ENCODE measurements at regions not wholly inside any gene's neighbourhood (a gene's known extent, or its start where the extent isn't known, plus 50 kb on each side); places are given as distances from the start of the nearest gene placed in this dataset.

- WGBS (ENCODE audit: insufficient coverage, low coverage, low lambda C conversion rate, missing lambda C conversion rate) = 87% methylated on average over 3 of the region's 3 CpGs
- Histone ChIP-seq H3K4me1 (peaks cover 0 to 10% (median 5%) of the 10 kb centered on the region in 4 donors), H3K27ac (no peak overlapping the region), H3K36me3 (no peaks in the 10 kb centered on the region), H3K4me3 (no peak overlapping the region), H3K9me3 (no peaks in the 10 kb centered on the region), H3K27me3 (no peaks in the 10 kb centered on the region)
- DNase-seq (no peak), ATAC-seq (no peak)
- intact Hi-C loops (cut with DNase I) = no loop called here
- TF ChIP-seq POLR2A (IDR thresholded peaks at IDR 0.05) = no peak
- TF ChIP-seq, protein P1, sequence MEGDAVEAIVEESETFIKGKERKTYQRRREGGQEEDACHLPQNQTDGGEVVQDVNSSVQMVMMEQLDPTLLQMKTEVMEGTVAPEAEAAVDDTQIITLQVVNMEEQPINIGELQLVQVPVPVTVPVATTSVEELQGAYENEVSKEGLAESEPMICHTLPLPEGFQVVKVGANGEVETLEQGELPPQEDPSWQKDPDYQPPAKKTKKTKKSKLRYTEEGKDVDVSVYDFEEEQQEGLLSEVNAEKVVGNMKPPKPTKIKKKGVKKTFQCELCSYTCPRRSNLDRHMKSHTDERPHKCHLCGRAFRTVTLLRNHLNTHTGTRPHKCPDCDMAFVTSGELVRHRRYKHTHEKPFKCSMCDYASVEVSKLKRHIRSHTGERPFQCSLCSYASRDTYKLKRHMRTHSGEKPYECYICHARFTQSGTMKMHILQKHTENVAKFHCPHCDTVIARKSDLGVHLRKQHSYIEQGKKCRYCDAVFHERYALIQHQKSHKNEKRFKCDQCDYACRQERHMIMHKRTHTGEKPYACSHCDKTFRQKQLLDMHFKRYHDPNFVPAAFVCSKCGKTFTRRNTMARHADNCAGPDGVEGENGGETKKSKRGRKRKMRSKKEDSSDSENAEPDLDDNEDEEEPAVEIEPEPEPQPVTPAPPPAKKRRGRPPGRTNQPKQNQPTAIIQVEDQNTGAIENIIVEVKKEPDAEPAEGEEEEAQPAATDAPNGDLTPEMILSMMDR (IDR thresholded peaks at IDR 0.05) = no peak
Observed at GRCh38 chr5:158152136-158152535, 293.2 kb upstream of the CLINT1 start.

DNA sequence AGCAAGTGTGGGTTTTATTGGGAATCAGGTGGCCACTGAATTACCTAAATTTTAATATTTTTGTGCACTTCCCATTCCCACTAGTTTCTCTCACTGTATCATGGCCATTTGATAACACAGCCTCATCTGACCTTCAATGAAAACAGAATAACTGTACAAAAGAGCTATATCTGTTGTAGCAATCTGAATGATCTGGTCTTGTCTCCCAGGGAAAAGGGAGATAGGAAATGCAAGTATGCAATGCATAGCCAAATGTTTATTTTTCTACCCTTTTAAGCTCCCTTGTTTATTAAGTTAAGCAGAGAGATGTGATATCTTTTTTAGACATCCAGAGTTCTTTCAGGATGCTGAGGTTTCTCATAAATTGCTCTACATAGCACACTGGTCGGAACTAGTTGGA is 288.3 kb upstream of the CLINT1 start:
- Histone ChIP-seq H3K4me1 (no peaks in the 10 kb centered on the region), H3K27ac (no peak overlapping the region), H3K9me3 (no peaks in the 10 kb centered on the region), H3K4me3 (no peak overlapping the region), H3K27me3 (no peaks in the 10 kb centered on the region), H3K36me3 (no peaks in the 10 kb centered on the region)
- ATAC-seq = no peak
- WGBS (ENCODE audit: insufficient coverage, low coverage, low lambda C conversion rate, missing lambda C conversion rate) = 75% methylated on average over 1 of the region's 1 CpG
- DNase-seq = no peak
- TF ChIP-seq, protein P1 (IDR thresholded peaks at IDR 0.05) = no peak
- no peak for TF ChIP-seq POLR2A (IDR thresholded peaks at IDR 0.05)
- intact Hi-C loops (cut with DNase I) = no loop called here

DNA sequence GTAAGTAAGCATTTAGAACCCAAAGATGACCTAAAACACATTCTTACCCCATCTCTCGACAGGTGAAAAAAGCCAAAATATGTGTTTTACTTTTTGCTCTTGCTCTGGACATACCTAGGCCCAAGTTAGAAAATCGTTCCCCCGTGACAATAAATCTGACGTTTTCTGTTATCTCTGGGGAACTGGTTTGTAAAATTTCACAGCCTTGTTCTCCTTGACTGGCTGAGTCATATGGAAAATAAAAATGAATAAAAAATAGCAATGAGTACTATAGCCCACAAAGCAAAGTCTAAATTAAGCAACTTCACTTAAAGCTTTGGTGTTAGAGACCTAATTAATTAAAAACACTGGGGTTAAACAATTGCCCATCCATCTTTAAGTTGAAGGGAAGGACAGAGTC is 286.9 kb upstream of the CLINT1 start:
- Histone ChIP-seq H3K9me3 (no peaks in the 10 kb centered on the region), H3K27me3 (no peaks in the 10 kb centered on the region), H3K4me1 (no peaks in the 10 kb centered on the region), H3K27ac (no peak overlapping the region), H3K36me3 (no peaks in the 10 kb centered on the region), H3K4me3 (no peak overlapping the region)
- DNase-seq (no peak), ATAC-seq (no peak)
- no peak for TF ChIP-seq POLR2A (IDR thresholded peaks at IDR 0.05)
- TF ChIP-seq, protein P1 (IDR thresholded peaks at IDR 0.05) = no peak
- intact Hi-C loops (cut with DNase I) = no loop called here
- WGBS (ENCODE audit: insufficient coverage, low coverage, low lambda C conversion rate, missing lambda C conversion rate) = 72% methylated on average over 4 of the region's 4 CpGs

DNA sequence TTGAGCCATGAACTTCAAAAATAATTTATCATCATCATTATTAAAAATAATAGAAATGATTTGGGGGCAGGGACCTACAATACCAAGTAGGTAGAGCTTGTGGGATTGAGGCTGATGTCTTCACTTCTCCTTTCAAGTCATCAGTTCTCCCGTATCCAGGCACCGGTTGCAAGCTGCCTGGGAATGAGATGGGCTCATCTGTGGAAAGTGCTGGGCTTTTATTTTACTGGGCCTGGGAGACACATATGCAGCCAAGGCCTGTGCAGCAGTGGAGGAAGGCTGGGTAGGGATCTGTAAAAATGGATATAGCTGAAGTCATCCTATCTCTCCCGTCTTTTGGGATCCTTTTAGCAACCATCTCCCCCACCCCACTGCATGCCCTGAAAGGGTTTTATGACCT is 284.1 kb upstream of the CLINT1 start:
- Histone ChIP-seq H3K27ac (no peak overlapping the region), H3K4me1 (no peaks in the 10 kb centered on the region), H3K27me3 (no peaks in the 10 kb centered on the region), H3K36me3 (no peaks in the 10 kb centered on the region), H3K4me3 (no peak overlapping the region), H3K9me3 (no peaks in the 10 kb centered on the region)
- DNase-seq (no peak), ATAC-seq (no peak)
- TF ChIP-seq POLR2A (IDR thresholded peaks at IDR 0.05) = no peak
- TF ChIP-seq, protein P1 (IDR thresholded peaks at IDR 0.05) = no peak
- intact Hi-C loops (cut with DNase I) = no loop called here
- WGBS (ENCODE audit: insufficient coverage, low coverage, low lambda C conversion rate, missing lambda C conversion rate) = 63% methylated on average over 3 of the region's 3 CpGs

DNA sequence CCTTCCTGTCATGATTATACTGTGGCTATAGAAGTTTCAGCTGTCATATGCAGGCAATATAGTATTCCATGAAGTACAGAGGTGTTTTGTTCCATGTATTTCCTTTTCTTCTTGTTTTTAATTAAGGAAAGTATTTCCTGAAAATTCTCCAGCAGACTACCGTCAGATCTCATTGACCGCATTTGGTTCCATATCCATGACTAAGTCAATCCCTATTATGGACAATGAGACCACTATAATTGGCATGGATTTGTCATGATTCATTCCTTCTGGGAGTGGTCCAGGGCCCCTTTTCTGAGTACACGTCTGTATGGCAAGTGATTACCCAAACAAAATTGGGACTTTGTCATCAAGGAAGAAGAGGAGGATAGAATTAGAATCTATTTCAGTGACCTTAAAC is 283.2 kb upstream of the CLINT1 start:
- Histone ChIP-seq H3K36me3 (no peaks in the 10 kb centered on the region), H3K27me3 (no peaks in the 10 kb centered on the region), H3K4me3 (no peak overlapping the region), H3K4me1 (no peaks in the 10 kb centered on the region), H3K27ac (no peak overlapping the region), H3K9me3 (no peaks in the 10 kb centered on the region)
- TF ChIP-seq POLR2A (IDR thresholded peaks at IDR 0.05) = no peak
- TF ChIP-seq, protein P1 (IDR thresholded peaks at IDR 0.05) = no peak
- DNase-seq = no peak
- ATAC-seq = no peak
- intact Hi-C loops (cut with DNase I) = no loop called here
- WGBS (ENCODE audit: insufficient coverage, low coverage, low lambda C conversion rate, missing lambda C conversion rate) = 64% methylated on average over 3 of the region's 3 CpGs
